Lower leg skin (tissue), 4 donors: ENCODE measurements at regions not wholly inside any gene's neighbourhood (a gene's known extent, or its start where the extent isn't known, plus 50 kb on each side); places are given as distances from the start of the nearest gene placed in this dataset.

Source experiments
- DNase-seq, 2 donors: peaks; one replicate each; pipeline ENCODE4 v3.0.0-alpha.2; 2019; ENCODE audit warnings: low spot score in 2 of 2
- H3K4me3 ChIP-seq: fragments of 200-600 bp; sonication (generic); 2 replicates; pipeline ENCODE4 v1.5.1; 2017; ENCODE audit warnings: mild to moderate bottlenecking, low read depth; ENCODE audit not compliant: poor library complexity, severe bottlenecking
- CTCF ChIP-seq, 3 donors: fragments of 450-650 bp; IDR thresholded peaks; one replicate each; pipeline ENCODE4 v1.5.1; 2016; ENCODE audit warnings: antibody characterized with exemption in 3 of 3, mild to moderate bottlenecking in 3 of 3, moderate library complexity in 2 of 3
- POLR2A ChIP-seq, 2 donors: fragments of 450-650 bp; IDR thresholded peaks; one replicate each; pipeline ENCODE4 v1.6.1; 2016 to 2017; ENCODE audit warnings: antibody characterized with exemption in 2 of 2, mild to moderate bottlenecking in 1 of 2, moderate library complexity in 1 of 2
- WGBS, 2 donors: methylation state at CpG; one replicate each; pipeline ENCODE4 v1.1.5; 2018; 5-methylcytosine and 5-hydroxymethylcytosine counted together
- intact Hi-C: fragments of 100-400 bp; cut with DNase I; formaldehyde crosslinking; loops from one replicate; pipeline ENCODE4 v1.15.0; 2023; ENCODE audit warnings: low total_unique reads

GRCh38 chr2:217465100-217465499 lies 537.7 kb downstream of the TNS1 start:
- H3K4me3 ChIP-seq, result no peak overlapping the region
- TF ChIP-seq POLR2A (IDR thresholded peaks at IDR 0.05) (no peak), CTCF (IDR thresholded peaks at IDR 0.05) (no peak)
- intact Hi-C loops, result loop anchor here (10.0 kb wide), 1 partner anchor 80 kb away; no protein-coding TSS in a partner anchor
- 74 to 80% methylated on average over 2 of the region's 2 CpGs for WGBS, 2 donors
- DNase-seq, result no peak

- no peak overlapping the region for H3K4me3 ChIP-seq
- 94 to 98% methylated on average over 2 of the region's 2 CpGs for WGBS, 2 donors
- no peak for TF ChIP-seq POLR2A (IDR thresholded peaks at IDR 0.05)
- no peak for TF ChIP-seq CTCF (IDR thresholded peaks at IDR 0.05)
- intact Hi-C loops, result loop anchor here (10.0 kb wide), 1 partner anchor 79 kb away; no protein-coding TSS in a partner anchor
- DNase-seq, result no peak
Measured at GRCh38 chr2:217463402-217464075, 539.3 kb downstream of the TNS1 start.

GRCh38 chr2:217462121-217462520 lies 540.7 kb downstream of the TNS1 start:
- no peak for DNase-seq
- intact Hi-C loops, result loop anchor here (10.0 kb wide), 1 partner anchor 77 kb away; no protein-coding TSS in a partner anchor
- 52 to 53% methylated on average over 2 of the region's 2 CpGs for WGBS, 2 donors
- H3K4me3 ChIP-seq, result no peak overlapping the region
- TF ChIP-seq CTCF (IDR thresholded peaks at IDR 0.05) (no peak), POLR2A (IDR thresholded peaks at IDR 0.05) (no peak)

- DNase-seq, result no peak
- H3K4me3 ChIP-seq, result no peak overlapping the region
- WGBS, 2 donors, result 67 to 73% methylated on average over 4 of the region's 4 CpGs
- TF ChIP-seq CTCF (IDR thresholded peaks at IDR 0.05) (no peak), POLR2A (IDR thresholded peaks at IDR 0.05) (no peak)
- intact Hi-C loops, result loop anchor here (10.0 kb wide), 1 partner anchor 77 kb away; no protein-coding TSS in a partner anchor
Measured at GRCh38 chr2:217461674-217462073, 541.1 kb downstream of the TNS1 start.

GRCh38 chr2:217459680-217460405 lies 543.0 kb downstream of the TNS1 start:
- H3K4me3 ChIP-seq, result no peak overlapping the region
- intact Hi-C loops, result loop anchor here (10.0 kb wide), 1 partner anchor 75 kb away; no protein-coding TSS in a partner anchor
- TF ChIP-seq POLR2A (IDR thresholded peaks at IDR 0.05) (no peak), CTCF (IDR thresholded peaks at IDR 0.05) (no peak)
- WGBS, 2 donors, result 59 to 62% methylated on average over 5 of the region's 5 CpGs
- no peak for DNase-seq
